NCI-H69 (cell line): ENCODE measurements at regions not wholly inside any gene's neighbourhood (a gene's known extent, or its start where the extent isn't known, plus 50 kb on each side); places are given as distances from the start of the nearest gene placed in this dataset.
A peak's percentile ranks its signal among the peaks of the same experiment; 100 is the strongest.

ENCODE experiments used
- DNase-seq: peaks from one replicate; lab custom pipeline; 2025; lab: John Stamatoyannopoulos, UW

GRCh38 chr12:112559784-112560183, 141.0 kb downstream of the PTPN11 start:
- DNase-seq, result no peak

DNA sequence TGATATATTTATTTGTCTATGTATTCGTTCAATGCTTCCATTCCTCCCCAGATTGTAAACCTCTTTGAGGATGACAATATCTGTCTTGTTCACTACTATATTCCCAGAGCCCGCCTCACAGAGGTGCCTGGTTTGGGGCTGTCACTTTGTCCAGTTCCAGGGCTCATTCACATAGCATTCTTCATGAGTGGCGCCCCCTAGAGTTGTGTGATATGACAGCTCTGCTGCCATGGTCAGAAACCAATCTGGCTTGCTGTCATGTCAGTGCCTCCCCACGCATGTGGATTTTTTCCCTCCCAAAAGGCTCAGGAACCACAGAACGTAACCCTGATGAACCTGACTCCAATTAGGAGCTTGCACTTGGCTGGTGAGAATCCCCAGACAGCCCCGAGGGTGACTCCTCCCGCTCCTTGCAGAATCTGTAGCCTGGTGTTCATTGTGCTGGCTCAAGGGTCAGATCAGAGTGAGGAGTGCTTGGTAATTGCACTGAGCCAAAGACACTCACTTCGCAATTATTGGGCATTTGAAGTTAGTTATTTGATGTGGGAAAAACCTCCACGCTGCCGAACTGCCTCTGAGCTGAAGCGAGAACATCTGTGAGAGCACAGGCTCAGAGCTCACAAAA, 145.5 kb downstream of the PTPN11 start:
- peak; percentile 47 for DNase-seq

DNA sequence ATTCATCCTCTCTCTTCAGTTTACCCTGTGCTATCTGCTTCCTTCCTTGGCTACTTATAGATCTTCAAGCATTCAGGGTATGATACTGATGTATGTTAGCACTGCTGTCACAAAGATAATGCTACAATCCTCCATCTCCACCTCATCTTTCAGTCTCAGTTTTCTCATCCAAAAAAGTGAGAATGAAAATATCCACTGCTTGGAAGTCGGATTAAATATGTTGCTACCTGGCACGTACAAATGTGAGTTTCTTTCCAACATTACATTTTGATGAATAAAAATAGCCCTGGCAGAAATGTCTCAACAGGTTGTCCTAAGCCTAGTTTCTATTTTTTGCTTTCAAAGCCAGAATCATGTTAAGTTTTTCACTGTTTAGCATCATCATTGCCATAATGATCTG, 149.9 kb downstream of the PTPN11 start:
- no peak for DNase-seq

- DNase-seq, result no peak
Observed at GRCh38 chr12:112570096-112570495, 151.3 kb downstream of the PTPN11 start.

DNA sequence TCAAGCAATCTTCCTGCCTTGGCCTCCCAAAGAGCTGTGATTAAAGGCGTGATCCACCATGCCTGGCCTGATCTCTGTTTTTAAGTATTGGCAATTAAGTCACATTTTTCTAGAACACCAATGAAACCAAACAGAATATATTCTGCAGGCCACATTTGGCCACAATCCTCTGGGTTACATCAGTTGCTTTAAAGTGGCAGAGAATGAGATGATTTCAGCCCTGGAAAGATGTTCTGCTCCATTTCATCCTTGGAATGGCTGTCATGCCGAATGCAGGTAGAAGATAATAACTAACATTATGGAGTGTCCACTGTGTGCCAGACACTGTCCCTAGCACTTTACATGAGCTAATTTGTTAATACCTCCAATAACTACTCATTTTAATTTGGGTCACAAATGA, 154.4 kb downstream of the PTPN11 start:
- no peak for DNase-seq

DNA sequence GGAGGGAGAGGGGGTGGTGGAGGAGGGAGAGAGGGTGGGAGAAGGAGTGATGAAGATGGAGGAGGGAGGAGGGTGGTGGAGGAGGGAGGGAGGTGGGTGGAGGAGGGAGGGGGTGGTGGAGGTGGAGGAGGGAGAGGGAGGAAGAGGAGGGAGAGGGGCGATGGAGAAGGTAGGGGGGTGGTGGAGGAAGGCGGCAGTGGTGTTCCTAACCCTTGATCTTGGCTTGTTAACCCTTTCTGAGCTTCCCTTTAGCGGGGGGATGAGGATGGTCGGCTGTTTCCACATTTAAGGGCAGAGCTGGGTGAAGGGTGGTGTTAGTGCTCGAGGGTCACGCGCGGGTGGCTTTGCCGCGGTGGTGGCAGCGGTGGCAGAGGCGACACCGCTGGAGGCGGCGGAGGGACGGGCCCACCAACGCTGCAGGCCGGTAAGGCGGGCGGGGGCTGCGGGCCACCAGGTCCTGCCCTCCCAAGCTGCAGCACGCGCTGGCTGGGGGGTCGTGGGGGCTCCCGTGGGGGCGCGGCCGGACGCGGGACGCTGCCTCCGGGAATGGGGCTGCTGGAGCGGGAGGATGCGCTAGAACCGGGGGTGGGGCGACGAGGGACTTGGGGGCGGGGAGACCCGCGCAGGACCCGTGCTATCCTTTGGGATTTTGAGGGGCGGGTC, 156.3 kb downstream of the PTPN11 start:
- DNase-seq, result no peak

GRCh38 chr12:112575559-112576067, 156.9 kb downstream of the PTPN11 start:
- DNase-seq, result no peak

DNA sequence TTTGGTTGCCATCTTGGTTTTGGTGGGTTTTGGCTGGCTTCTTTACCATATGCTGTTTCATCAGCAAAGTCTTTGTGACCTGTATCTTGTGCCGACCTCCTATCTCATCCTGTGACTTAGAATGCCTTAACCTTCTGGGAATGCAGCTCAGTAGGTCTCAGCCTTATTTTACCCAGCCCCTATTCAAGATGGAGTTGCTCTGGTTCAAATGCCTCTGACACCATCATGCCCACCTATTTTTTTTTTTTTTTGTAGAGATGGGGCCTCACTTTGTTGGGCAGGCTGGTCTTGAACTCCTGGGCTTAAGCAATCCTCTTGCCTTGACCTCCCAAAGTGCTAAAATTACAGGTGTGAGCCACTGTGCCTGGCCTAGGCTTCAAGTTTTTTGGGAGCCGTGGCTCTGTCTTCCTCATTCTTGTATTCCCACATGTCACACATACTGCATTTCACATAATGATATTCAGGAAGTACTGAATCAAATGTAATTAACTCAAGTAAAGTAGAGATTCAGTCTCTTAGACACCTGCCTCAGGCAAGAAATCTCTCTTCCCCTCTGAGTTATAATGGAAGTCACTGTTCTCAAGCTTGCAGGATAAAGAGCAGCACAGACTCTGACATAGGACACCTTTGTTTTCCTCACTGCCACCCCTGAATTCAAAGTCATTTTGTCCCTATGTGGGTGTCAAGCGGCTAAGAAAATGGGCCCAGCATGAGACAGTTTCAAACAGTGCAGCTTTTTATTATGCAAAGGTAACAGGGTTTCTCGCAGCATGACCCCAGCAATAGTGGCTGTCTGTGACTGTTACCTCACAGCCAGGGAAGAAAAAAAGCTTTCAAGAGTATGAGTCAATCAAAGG, 159.0 kb downstream of the PTPN11 start:
- peak; percentile 98 for DNase-seq

- peak; percentile 40 for DNase-seq
Observed at GRCh38 chr12:112584266-112584722, 165.5 kb downstream of the PTPN11 start.

GRCh38 chr12:112586148-112586783, 167.5 kb downstream of the PTPN11 start:
- no peak for DNase-seq

DNA sequence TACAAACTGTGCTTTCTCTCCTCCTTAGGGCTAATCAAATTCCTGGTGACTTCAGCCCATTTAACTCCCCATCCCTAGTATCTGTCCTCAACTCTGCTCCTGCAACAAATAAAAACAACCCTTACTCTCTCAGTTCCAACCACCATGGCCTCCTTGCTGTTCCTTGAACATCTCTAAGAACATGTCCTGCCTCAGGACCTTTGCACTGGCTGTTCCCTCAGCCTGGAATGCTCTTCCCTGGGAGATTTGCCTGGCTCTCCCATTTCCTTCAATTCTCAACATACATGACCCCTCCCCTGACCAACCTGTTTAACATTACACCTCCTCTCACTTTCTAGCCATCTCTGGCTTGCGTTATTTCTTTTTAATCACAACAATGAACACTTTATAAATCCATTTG, 170.5 kb downstream of the PTPN11 start:
- no peak for DNase-seq

GRCh38 chr12:112590281-112590680, 171.5 kb downstream of the PTPN11 start:
- no peak for DNase-seq

DNA sequence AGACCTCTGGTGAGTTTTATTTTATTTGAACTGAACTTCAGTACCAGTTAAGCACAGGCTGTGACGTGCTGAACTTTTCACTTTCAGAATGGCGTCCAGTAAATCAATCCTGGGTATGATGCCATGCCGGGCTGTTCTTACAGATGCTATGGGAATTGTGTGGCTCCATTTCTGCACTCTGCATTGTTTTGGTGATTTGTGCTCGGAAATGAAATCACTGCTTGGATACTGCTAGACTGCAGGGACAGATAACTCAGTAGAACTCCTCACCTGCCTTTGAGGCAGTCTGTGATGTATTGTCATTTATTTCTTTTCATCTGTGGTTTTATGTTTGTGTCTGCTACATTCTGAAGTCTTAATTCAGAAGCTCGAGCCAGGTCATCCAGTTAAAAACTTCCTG, 172.7 kb downstream of the PTPN11 start:
- no peak for DNase-seq

GRCh38 chr12:112595410-112595809, 176.7 kb downstream of the PTPN11 start:
- no peak for DNase-seq

DNA sequence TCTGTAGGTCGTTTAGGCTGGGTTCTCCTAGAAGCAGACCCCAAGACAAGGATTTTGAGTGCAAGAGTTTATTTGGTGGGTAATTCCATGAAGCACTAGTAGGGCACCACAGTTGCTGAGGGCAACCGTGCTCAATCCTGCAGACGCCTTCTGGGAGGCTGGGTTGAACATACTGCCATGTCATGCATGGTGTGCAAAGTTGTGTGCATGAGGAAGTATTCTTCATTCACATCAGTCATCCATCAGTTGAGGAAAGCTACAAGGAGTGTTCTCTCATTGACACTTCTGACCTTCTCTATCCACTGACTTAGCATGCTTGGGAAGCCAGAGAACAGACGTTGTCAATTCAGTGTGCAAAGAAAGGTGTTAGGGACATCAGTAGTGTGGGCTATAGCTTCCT, 179.2 kb downstream of the PTPN11 start:
- DNase-seq, result no peak

DNA sequence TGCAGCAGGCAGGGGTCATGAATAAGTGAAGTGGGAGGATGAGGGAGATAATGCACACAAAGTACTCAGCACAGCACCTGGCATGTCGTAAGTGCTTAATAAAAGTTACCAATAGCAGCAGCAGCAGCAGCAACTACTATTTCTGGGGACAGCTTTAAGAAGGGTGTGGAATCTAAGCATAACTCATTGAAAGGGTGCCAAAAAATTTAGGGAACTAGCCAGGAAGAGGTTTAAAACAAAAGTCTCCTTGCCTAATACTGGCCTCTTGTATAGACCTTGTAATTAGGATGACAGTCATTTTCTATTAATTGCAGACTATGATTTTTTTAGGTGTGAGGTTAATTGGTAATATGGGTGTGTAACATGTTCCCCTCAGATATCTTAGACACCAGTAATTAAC, 179.9 kb downstream of the PTPN11 start:
- DNase-seq, result peak; percentile 94

DNA sequence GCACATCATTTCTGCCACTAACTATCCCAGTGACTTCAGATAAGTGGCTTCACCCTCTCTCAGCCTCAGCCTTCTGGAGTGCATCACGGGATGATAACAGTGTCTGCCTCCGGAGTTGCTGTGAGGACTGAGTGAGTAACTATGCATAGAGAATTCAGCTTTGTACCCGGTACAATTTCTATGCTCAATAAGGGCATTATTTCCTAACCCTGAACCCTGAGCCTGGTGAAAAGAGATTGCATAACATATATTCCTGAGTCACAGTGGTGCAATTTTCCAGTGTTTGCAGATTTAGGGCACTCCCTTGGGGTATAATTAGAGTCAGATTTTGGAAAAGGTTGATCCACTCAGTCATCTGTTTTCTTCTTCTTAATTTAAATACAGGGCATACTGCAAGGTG, 181.1 kb downstream of the PTPN11 start:
- DNase-seq, result peak; percentile 80

- DNase-seq, result peak; percentile 63
Observed at GRCh38 chr12:112602150-112602549, 183.4 kb downstream of the PTPN11 start.

DNA sequence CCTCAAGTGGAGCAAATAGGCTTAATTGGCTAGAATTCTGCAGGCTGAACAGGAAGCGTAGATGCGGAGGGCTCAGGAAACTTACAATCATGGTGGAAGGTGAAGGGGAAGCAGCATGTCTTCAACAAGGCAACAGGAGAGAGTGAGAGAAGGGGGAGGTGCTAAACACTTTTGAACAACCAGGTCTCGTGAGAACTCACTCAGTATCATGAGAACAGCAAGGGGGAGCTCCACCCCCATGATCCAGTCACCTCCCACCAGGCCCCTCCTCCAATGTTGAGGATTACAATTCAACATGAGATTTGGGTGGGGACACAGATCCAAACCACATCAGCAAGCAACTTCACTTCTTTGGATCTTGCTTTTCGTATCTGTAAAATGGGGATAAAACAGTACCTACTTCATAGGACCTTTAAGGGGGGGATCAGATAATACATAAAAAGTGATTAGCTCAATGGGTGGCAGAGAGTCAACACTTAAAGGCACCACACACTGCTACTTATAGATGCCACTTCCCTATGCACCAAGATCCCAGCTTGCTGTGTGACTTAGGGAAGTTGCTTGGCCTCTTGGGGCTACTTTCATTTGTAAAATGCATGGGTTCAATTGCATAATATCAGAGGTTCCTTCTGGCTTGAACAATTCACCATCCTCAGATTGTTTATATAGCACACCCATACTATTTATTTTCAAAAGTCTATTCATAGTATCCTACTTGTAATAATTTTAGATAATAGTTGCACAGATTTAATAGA, 184.8 kb upstream of the RPH3A start:
- peak; percentile 25 for DNase-seq

DNA sequence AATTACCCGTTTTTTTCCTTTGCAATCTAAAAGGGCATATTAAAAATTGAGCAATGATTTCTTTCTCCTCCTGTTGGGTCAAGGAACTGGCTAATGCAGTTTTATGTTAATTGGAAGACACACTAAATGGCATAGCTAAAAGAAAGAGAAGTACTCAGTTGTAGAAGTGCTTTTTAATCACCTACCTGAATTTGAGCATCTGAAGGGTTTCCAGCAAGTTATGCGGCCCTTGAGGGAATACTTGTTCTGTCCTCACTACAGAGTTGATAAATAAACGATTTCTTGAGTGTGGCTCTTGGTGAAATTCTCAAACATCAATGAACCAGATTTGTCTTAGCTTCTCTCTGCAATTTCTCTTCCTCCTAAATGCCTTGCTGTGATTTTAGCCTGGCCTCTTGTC, 184.1 kb upstream of the RPH3A start:
- DNase-seq, result no peak

DNA sequence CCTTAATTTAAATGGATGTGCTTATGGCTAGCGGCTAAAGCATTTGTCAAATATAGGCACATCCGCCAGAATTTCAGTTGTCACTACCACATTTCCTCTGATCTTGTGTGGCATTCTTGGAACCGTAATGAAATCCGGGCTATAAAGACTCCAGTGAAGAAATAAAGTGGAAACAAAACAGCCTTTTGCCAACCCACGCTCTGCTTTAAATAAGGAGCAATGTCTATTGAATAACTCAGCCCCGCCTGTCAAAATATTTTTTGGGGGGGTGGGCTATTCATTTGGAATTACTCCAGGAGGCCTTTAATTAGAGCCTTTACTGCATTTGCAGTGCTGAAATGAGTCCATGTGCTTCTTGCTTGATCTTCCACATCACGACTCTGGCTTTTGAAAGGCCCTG, 179.6 kb upstream of the RPH3A start:
- peak; percentile 63 for DNase-seq

GRCh38 chr12:112615196-112615595, 176.4 kb upstream of the RPH3A start:
- DNase-seq, result no peak
